ENCODE measurements at regions not wholly inside any gene's neighbourhood (a gene's known extent, or its start where the extent isn't known, plus 50 kb on each side); places are given as distances from the start of the nearest gene placed in this dataset.

DNA sequence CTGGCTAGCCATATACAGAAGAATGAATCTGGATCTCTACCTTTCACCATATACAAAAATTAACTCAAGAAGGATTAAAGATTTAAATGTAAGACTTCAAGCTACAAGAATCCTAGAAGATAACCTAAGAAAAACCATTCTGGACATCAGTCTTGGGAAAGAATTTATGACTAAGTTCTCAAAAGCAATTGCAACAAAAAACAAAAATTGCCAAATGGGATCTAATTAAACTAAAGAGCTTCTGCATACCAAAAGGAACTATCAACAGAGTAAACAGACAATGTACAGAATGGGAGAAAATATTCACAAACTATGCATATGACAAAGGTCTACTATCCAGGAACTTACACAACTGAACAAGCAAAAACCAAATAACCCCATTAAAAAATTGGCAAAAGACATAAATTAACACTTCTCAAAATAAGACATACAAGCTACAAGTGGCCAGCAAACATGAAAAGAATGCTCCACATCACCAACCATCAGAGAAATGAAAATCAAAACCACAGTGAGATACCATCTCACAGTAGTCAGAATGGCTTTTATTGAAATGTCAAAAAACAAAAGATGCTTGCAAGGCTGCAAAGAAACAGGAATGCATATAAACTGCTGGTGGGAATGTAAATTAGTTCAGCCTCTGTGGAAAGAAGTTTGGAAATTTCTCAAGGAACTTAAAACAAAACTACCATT, 66.8 kb upstream of the RSPO3 start:
- Histone ChIP-seq H3K4me1 (no peaks in the 10 kb centered on the region), H3K36me3 (no peaks in the 10 kb centered on the region), H3K9me3 (peaks cover 0 to 6% (median 0%) of the 10 kb centered on the region in 4 donors), H3K4me3 (no peak overlapping the region), H3K27ac (no peak overlapping the region), H3K27me3 (no peaks in the 10 kb centered on the region)
- DNase-seq (ENCODE audit: low spot score in 2 of 2), result no peak
- TF ChIP-seq, protein P1, sequence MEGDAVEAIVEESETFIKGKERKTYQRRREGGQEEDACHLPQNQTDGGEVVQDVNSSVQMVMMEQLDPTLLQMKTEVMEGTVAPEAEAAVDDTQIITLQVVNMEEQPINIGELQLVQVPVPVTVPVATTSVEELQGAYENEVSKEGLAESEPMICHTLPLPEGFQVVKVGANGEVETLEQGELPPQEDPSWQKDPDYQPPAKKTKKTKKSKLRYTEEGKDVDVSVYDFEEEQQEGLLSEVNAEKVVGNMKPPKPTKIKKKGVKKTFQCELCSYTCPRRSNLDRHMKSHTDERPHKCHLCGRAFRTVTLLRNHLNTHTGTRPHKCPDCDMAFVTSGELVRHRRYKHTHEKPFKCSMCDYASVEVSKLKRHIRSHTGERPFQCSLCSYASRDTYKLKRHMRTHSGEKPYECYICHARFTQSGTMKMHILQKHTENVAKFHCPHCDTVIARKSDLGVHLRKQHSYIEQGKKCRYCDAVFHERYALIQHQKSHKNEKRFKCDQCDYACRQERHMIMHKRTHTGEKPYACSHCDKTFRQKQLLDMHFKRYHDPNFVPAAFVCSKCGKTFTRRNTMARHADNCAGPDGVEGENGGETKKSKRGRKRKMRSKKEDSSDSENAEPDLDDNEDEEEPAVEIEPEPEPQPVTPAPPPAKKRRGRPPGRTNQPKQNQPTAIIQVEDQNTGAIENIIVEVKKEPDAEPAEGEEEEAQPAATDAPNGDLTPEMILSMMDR (IDR thresholded peaks at IDR 0.05), result no peak
- TF ChIP-seq POLR2A (IDR thresholded peaks at IDR 0.05), result no peak
- no peak for TF ChIP-seq EP300 (IDR thresholded peaks at IDR 0.05)

DNA sequence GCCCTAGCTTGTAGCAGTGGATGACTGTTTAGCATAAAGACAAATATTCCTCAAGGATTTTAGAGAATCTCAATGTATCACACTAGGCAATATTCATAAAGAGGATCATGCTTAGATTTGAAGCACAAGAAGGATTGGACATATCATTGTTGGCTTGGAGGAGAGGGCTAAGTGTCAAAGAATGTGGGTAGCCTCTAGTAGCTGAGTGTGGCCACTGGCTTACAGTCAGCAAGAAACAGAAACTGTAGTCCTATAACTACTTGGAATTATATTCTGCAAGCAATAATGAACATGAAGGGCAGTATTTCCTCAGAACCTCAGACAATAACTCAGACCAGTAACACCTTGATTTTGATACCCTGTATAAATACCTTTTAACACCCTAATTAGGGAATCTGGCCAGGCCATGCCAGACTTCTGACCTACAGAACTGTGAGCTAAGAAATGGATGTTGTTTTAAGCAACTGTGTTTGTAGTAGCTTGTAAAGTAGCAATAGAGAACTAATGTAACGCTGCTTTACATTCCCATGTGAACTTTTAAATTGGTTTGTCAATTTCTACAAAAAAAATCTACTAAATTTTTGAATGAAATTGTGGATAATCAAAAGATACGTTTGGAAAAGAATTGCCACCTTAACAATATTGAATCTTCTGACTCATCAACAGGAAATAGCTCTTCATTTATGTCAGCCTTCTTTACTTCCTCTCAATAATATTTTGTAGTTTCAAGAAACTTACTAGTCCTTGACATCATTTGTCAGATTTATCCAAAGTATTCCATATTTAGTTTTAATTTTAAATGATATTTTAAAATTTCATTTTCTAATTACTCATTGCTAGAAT, 65.2 kb upstream of the RSPO3 start:
- 46 to 48% methylated on average over 2 of the region's 2 CpGs for WGBS, 2 donors
- no peak overlapping the region for H3K4me3 ChIP-seq
- H3K27ac ChIP-seq, result no peak overlapping the region
- no peaks in the 10 kb centered on the region for H3K36me3 ChIP-seq
- no peaks in the 10 kb centered on the region for H3K27me3 ChIP-seq
- no peak for DNase-seq (ENCODE audit: low spot score in 2 of 2)
- TF ChIP-seq POLR2A (IDR thresholded peaks at IDR 0.05), result no peak
- TF ChIP-seq, protein P1 (IDR thresholded peaks at IDR 0.05), result no peak
- TF ChIP-seq EP300 (IDR thresholded peaks at IDR 0.05), result no peak
- H3K9me3 ChIP-seq, result no peaks in the 10 kb centered on the region
- H3K4me1 ChIP-seq, result no peaks in the 10 kb centered on the region

DNA sequence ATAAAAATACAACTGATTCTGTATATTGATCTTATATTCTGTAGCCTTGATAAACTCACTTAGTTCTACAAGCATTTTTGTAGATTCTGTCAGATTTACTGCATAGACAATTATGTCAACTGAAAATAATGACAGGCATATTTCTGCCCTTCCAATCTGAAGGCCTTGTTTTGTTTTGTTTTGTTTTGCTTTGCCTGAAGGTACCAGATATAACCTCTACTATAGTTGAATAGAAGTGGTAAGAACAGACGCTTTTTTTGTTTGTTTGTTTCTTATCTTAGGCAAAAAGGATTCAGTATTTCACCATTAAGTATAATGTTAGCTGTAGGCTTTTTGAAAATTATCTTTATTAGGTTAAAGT, 64.6 kb upstream of the RSPO3 start:
- DNase-seq (ENCODE audit: low spot score in 2 of 2), result no peak
- WGBS, 2 donors, result 51 to 52% methylated on average over 1 of the region's 1 CpG
- TF ChIP-seq, protein P1 (IDR thresholded peaks at IDR 0.05), result no peak
- TF ChIP-seq POLR2A (IDR thresholded peaks at IDR 0.05), result no peak

DNA sequence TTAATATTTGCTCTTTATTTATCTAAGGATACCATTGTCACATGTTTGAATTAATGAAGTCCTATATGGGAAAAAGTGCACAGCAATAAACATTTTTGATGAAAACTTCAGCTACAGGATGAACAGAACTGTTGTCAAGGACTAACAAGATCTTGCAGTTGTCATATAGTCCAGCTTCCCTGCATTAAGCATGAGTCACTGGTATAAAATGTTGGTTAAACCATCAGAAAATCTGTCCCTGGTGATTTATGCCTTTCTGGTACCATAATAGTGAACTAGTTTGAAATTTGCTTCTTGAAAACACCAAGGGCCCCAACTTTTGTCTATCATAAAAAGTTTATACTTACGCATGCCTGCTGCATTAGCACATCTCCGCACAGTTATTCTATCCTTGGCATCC, 60.4 kb upstream of the RSPO3 start:
- WGBS, 2 donors, result 93 to 95% methylated on average over 2 of the region's 2 CpGs
- Histone ChIP-seq H3K9me3 (peaks cover 0 to 11% (median 0%) of the 10 kb centered on the region in 4 donors), H3K36me3 (no peaks in the 10 kb centered on the region), H3K4me3 (no peak overlapping the region), H3K27ac (no peak overlapping the region), H3K4me1 (no peaks in the 10 kb centered on the region), H3K27me3 (no peaks in the 10 kb centered on the region)
- DNase-seq (ENCODE audit: low spot score in 2 of 2), result no peak
- no peak for TF ChIP-seq EP300 (IDR thresholded peaks at IDR 0.05)
- TF ChIP-seq POLR2A (IDR thresholded peaks at IDR 0.05), result no peak
- TF ChIP-seq, protein P1 (IDR thresholded peaks at IDR 0.05), result no peak

More for the DNA sequence above, 64.6 kb upstream of the RSPO3 start:
- H3K4me3 ChIP-seq, result no peak overlapping the region
- no peaks in the 10 kb centered on the region for H3K4me1 ChIP-seq
- H3K9me3 ChIP-seq, result no peaks in the 10 kb centered on the region
- H3K36me3 ChIP-seq, result no peaks in the 10 kb centered on the region
- no peak overlapping the region for H3K27ac ChIP-seq
- H3K27me3 ChIP-seq, result no peaks in the 10 kb centered on the region

DNA sequence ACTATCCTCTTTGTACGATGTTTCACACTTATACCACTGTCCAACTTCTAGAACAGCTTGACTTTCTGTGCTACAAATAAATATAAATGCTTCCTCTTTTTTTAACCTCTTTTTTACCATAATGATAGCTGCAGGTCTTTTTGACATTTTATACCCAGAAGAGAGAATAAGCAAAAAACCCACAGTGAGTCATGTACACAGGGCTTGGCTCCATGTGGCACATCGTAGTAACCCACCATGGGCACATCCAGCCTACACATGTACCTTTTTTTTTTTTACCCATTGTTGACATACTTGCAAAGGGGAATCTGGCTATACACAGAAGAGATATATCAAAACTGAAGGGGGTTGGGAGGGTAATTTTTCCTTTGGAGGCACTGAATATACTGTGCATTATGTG, 59.5 kb upstream of the RSPO3 start:
- H3K9me3 ChIP-seq, result peaks cover 0 to 11% (median 0%) of the 10 kb centered on the region in 4 donors
- WGBS, 2 donors, result 75 to 83% methylated on average over 2 of the region's 2 CpGs
- no peak overlapping the region for H3K27ac ChIP-seq
- DNase-seq (ENCODE audit: low spot score in 2 of 2), result no peak
- TF ChIP-seq EP300 (IDR thresholded peaks at IDR 0.05), result no peak
- no peak for TF ChIP-seq POLR2A (IDR thresholded peaks at IDR 0.05)
- TF ChIP-seq, protein P1 (IDR thresholded peaks at IDR 0.05), result no peak
- no peaks in the 10 kb centered on the region for H3K36me3 ChIP-seq
- H3K4me3 ChIP-seq, result no peak overlapping the region
- H3K4me1 ChIP-seq, result no peaks in the 10 kb centered on the region
- no peaks in the 10 kb centered on the region for H3K27me3 ChIP-seq
